ENCODE measurements at regions not wholly inside any gene's neighbourhood (a gene's known extent, or its start where the extent isn't known, plus 50 kb on each side); places are given as distances from the start of the nearest gene placed in this dataset.

GRCh38 chr21:27094184-27094948 lies 127.5 kb upstream of the ADAMTS5 start:
- POLR2A ChIA-PET (ENCODE audit: low non-redundant PET), result no interaction called here
- TF ChIP-seq CTCF (conservative IDR thresholded peaks at IDR 0.05; ENCODE audit: low read depth), result no peak
- CTCF ChIA-PET, result no interaction called here
- no peak overlapping the region for H3K27ac ChIP-seq
- no peak for DNase-seq (ENCODE audit: low spot score)

DNA sequence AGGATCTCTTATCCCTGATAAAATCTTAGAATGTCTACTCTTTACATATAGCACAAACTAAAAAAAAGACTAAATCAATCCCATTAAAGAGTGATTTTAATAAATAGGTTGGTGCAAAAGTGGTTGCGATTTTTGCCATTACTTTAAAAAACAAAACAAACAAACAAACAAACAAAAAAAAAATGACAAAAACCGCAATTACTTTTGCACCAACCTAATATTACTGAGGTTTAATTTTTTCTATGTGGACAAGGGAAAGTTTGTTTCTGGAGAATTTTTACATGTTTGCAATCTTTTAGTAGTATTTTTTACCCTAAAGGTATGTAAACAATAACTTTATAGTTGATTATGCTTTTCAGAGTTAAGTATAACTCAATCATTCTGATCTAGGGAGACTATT lies 119.7 kb upstream of the ADAMTS5 start:
- no peak overlapping the region for H3K27ac ChIP-seq
- no peak for TF ChIP-seq CTCF (conservative IDR thresholded peaks at IDR 0.05; ENCODE audit: low read depth)
- ChIA-PET CTCF (no interaction called here), POLR2A (ENCODE audit: low non-redundant PET) (no interaction called here)
- DNase-seq (ENCODE audit: low spot score), result no peak

- no peak for TF ChIP-seq CTCF (conservative IDR thresholded peaks at IDR 0.05; ENCODE audit: low read depth)
- CTCF ChIA-PET, result no interaction called here
- POLR2A ChIA-PET (ENCODE audit: low non-redundant PET), result no interaction called here
These were observed 119.3 kb upstream of the ADAMTS5 start for GRCh38 chr21:27086186-27086585.

GRCh38 chr21:27085387-27085786 lies 118.5 kb upstream of the ADAMTS5 start:
- ChIA-PET POLR2A (ENCODE audit: low non-redundant PET) (no interaction called here), CTCF (interaction anchor here (0.6 kb wide), 1 partner anchor 203 kb away, joined by 3 read pairs; no protein-coding TSS in a partner anchor)
- DNase-seq (ENCODE audit: low spot score), result no peak
- TF ChIP-seq CTCF (conservative IDR thresholded peaks at IDR 0.05; ENCODE audit: low read depth), result no peak
- H3K27ac ChIP-seq, result no peak overlapping the region

More at GRCh38 chr21:27086186-27086585, 119.3 kb upstream of the ADAMTS5 start:
- H3K27ac ChIP-seq, result no peak overlapping the region
- no peak for DNase-seq (ENCODE audit: low spot score)

DNA sequence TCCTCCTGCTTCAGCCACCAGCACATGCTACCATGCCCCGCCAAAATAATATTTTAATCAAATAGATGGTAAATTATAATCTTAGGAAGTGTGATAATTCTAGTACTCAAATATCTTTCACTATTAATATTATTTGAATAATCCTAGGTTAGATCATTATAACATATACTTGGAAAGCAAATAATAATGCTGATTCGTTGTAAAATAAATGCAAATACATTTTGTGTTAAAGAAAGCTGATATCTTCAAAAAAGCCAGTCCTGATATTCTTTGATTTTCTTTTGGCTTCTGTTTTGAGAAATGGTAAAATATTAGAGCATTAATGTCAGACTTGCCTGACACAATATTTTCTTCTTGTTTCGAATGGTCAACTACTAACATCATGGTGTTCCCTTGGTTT lies 116.3 kb upstream of the ADAMTS5 start:
- no peak for DNase-seq (ENCODE audit: low spot score)
- H3K27ac ChIP-seq, result no peak overlapping the region
- ChIA-PET POLR2A (ENCODE audit: low non-redundant PET) (no interaction called here), CTCF (no interaction called here)
- TF ChIP-seq CTCF (conservative IDR thresholded peaks at IDR 0.05; ENCODE audit: low read depth), result no peak

- no peak for DNase-seq (ENCODE audit: low spot score)
- ChIA-PET POLR2A (ENCODE audit: low non-redundant PET) (no interaction called here), CTCF (no interaction called here)
- TF ChIP-seq CTCF (conservative IDR thresholded peaks at IDR 0.05; ENCODE audit: low read depth), result no peak
- no peak overlapping the region for H3K27ac ChIP-seq
These were observed 115.6 kb upstream of the ADAMTS5 start for GRCh38 chr21:27082431-27083010.

All from RWPE1 (cell line).